ENCODE measurements at regions not wholly inside any gene's neighbourhood (a gene's known extent, or its start where the extent isn't known, plus 50 kb on each side); places are given as distances from the start of the nearest gene placed in this dataset.

GRCh38 chr6:33924681-33925080 is 120.9 kb upstream of the MLN start:
- Histone ChIP-seq H2BK5ac (ENCODE audit: insufficient read length, low read length) (no peak overlapping the region), H3T11ph (ENCODE audit: low read length) (no peak overlapping the region), H2AFZ (ENCODE audit: low read length) (no peak overlapping the region), H3K4me2 (ENCODE audit: insufficient read depth, insufficient read length, low read length) (no peak overlapping the region), H3K79me1 (ENCODE audit: insufficient read depth, low read depth, low read length, poor library complexity, severe bottlenecking) (no peaks in the 10 kb centered on the region), H3K14ac (ENCODE audit: insufficient read depth, low read length) (no peak overlapping the region), H4K5ac (ENCODE audit: insufficient read length, low read depth, low read length) (no peak overlapping the region), H3K79me2 (ENCODE audit: insufficient read depth, low read length) (no peaks in the 10 kb centered on the region), H2BK20ac (ENCODE audit: low read depth, low read length, poor library complexity, severe bottlenecking) (no peak overlapping the region), H2BK15ac (ENCODE audit: low read depth, low read length) (no peak overlapping the region), H3K23me2 (ENCODE audit: insufficient read length, low read depth, low read length, poor library complexity, severe bottlenecking) (no peaks in the 10 kb centered on the region), H4K8ac (replicated peaks; ENCODE audit: insufficient read length, low read depth, low read length) (no peak overlapping the region), H3K4ac (ENCODE audit: low read depth, low read length) (no peak overlapping the region), H2BK12ac (ENCODE audit: insufficient read length, low read depth, low read length) (no peak overlapping the region), H2AK5ac (ENCODE audit: insufficient read length, low read length) (no peak overlapping the region), H3K9ac (ENCODE audit: extremely low read depth, insufficient read length, low read length) (no peak overlapping the region), H3K9me3 (ENCODE audit: control insufficient read depth, low read depth, low read length) (no peaks in the 10 kb centered on the region), H3K27ac (ENCODE audit: insufficient read length, low read depth, low read length) (no peak overlapping the region), H4K91ac (ENCODE audit: insufficient read length, low read depth, low read length) (no peak overlapping the region), H3K23ac (ENCODE audit: insufficient read length, low read depth, low read length) (no peak overlapping the region), H3K18ac (ENCODE audit: insufficient read length, low read depth, low read length) (no peak overlapping the region), H4K20me1 (ENCODE audit: control insufficient read depth, insufficient read depth, insufficient read length) (no peaks in the 10 kb centered on the region), H3K4me1 (ENCODE audit: insufficient read depth, low read length) (no peaks in the 10 kb centered on the region; the same call in 1 of the 2 replicates), H3K27me3 (ENCODE audit: insufficient read depth, low read length) (no peaks in the 10 kb centered on the region), H2BK120ac (ENCODE audit: low read depth, low read length, poor library complexity, severe bottlenecking) (no peak overlapping the region), H3K56ac (ENCODE audit: insufficient read length, low read depth, low read length) (no peak overlapping the region)
- H3K9me3 Mint-ChIP-seq = peaks cover 7% of the 10 kb centered on the region in 2 experiments
- peaks cover 19 to 32% of the 10 kb centered on the region in 2 experiments for H3K4me1 Mint-ChIP-seq
- H3K27me3 Mint-ChIP-seq (ENCODE audit: low read depth) = peaks cover 7% of the 10 kb centered on the region
- no peak for TF ChIP-seq CTCF (conservative IDR thresholded peaks at IDR 0.05)
- H3K4me3 Mint-ChIP-seq = no peak overlapping the region
- WGBS (ENCODE audit: extremely low coverage, insufficient read length, low lambda C conversion rate) = no CpG with 5 or more reads among the region's 4 CpGs
- H3K36me3 Mint-ChIP-seq (ENCODE audit: insufficient read depth in 1 of 3, low read depth in 3 of 3) = peaks cover 0 to 7% (median 3%) of the 10 kb centered on the region in 3 experiments; a peak in 6 of 7 replicates
- H3K27ac Mint-ChIP-seq = no peak overlapping the region
- no peak for DNase-seq

Measured in H9 (cell line).